Sigmoid colon (tissue), 6 donors: ENCODE measurements at regions not wholly inside any gene's neighbourhood (a gene's known extent, or its start where the extent isn't known, plus 50 kb on each side); places are given as distances from the start of the nearest gene placed in this dataset.

Source experiments
- DNase-seq: peaks from one replicate; pipeline ENCODE4 v3.0.0-alpha.2; 2019
- H3K27ac ChIP-seq, 4 donors: fragments of 200-600 bp; sonication (generic); one replicate each; pipeline ENCODE4 v1.5.1; 2016 to 2019; ENCODE audit warnings: mild to moderate bottlenecking in 1 of 4
- H3K27me3 ChIP-seq, 3 donors: fragments of 200-600 bp; sonication (generic); one replicate each; pipeline ENCODE4 v1.5.1; 2019; ENCODE audit warnings: mild to moderate bottlenecking in 1 of 3
- H3K36me3 ChIP-seq, 4 donors: fragments of 200-600 bp; sonication (generic); one replicate each; pipeline ENCODE4 v1.5.1; 2016 to 2019
- H3K4me1 ChIP-seq, 4 donors: fragments of 200-600 bp; sonication (generic); one replicate each; pipeline ENCODE4 v1.5.1; 2017 to 2019
- H3K4me3 ChIP-seq, 4 donors: fragments of 200-600 bp; sonication (generic); one replicate each; pipeline ENCODE4 v1.5.1; 2017 to 2019; ENCODE audit warnings: mild to moderate bottlenecking in 2 of 4, moderate library complexity in 1 of 4
- H3K9me3 ChIP-seq, 4 donors: fragments of 200-600 bp in 3 of 4; sonication (generic) in 3 of 4; one replicate each; pipeline versions ENCODE4 v1.5.1 to v1.6.1; 2013 to 2019
- EP300 ChIP-seq, 4 donors: sonication (generic); formaldehyde crosslinking; IDR thresholded peaks; one replicate each; pipeline ENCODE4 v1.6.1; 2017; ENCODE audit warnings: antibody characterized with exemption in 4 of 4
- POLR2A ChIP-seq, 2 donors: fragments of 450-650 bp; IDR thresholded peaks; one replicate each; pipeline ENCODE4 v1.6.1; 2016; ENCODE audit warnings: antibody characterized with exemption in 2 of 2, mild to moderate bottlenecking in 2 of 2, moderate library complexity in 2 of 2
- POLR2AphosphoS5 ChIP-seq, 4 donors: sonication (generic); formaldehyde crosslinking; IDR thresholded peaks; one replicate each; pipeline ENCODE4 v1.6.1; 2017; ENCODE audit warnings: antibody characterized with exemption in 4 of 4
- WGBS, 2 donors: extraction: QIAGEN DNeasy Blood & Tissue Kit; methylation state at CpG; one replicate each; pipeline ENCODE4 v1.1.7; 2013; 5-methylcytosine and 5-hydroxymethylcytosine counted together
- intact Hi-C: fragments of 100-400 bp; cut with DNase I; formaldehyde crosslinking; loops from one replicate; pipeline ENCODE4 v1.15.1; 2023
- TF ChIP-seq, protein P1 (sequence below), 4 experiments: fragments of 450-650 bp in 3 of 4; fragments of 200-600 bp in 1 of 4; IDR thresholded peaks; one replicate each; pipeline ENCODE4 v1.5.1; 2016 to 2019; ENCODE audit warnings: antibody characterized with exemption in 4 of 4, mild to moderate bottlenecking in 3 of 4, moderate library complexity in 2 of 4
- donor health status: healthy with polysubstance abuse.
- donor health status: healthy.

DNA sequence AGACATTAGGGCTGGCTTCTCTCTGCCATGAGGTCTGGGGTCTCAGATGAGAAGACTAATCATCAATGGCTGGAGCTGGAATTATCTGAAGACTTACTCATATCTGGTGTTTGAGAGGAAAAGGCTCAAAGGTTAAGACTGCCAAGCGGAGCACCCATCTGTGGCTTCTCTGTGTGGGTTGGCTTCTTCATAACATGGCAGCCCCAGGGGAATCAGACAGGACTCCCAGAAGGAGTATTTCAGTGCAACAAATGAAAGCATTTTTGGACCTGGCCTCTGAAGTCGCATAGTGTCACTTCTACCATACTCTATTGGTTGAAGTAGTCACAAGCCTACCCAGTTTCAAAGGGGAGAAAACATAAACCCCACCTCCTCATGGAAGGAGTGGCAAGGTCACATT is 171.8 kb upstream of the KRR1 start:
- H3K27me3 ChIP-seq = no peaks in the 10 kb centered on the region
- intact Hi-C loops = no loop called here
- H3K27ac ChIP-seq = no peak overlapping the region
- no peak for DNase-seq
- H3K4me3 ChIP-seq = no peak overlapping the region
- TF ChIP-seq, protein P1, sequence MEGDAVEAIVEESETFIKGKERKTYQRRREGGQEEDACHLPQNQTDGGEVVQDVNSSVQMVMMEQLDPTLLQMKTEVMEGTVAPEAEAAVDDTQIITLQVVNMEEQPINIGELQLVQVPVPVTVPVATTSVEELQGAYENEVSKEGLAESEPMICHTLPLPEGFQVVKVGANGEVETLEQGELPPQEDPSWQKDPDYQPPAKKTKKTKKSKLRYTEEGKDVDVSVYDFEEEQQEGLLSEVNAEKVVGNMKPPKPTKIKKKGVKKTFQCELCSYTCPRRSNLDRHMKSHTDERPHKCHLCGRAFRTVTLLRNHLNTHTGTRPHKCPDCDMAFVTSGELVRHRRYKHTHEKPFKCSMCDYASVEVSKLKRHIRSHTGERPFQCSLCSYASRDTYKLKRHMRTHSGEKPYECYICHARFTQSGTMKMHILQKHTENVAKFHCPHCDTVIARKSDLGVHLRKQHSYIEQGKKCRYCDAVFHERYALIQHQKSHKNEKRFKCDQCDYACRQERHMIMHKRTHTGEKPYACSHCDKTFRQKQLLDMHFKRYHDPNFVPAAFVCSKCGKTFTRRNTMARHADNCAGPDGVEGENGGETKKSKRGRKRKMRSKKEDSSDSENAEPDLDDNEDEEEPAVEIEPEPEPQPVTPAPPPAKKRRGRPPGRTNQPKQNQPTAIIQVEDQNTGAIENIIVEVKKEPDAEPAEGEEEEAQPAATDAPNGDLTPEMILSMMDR (IDR thresholded peaks at IDR 0.05) = no peak
- TF ChIP-seq EP300 (IDR thresholded peaks at IDR 0.05) (no peak), POLR2A (IDR thresholded peaks at IDR 0.05) (no peak), POLR2AphosphoS5 (IDR thresholded peaks at IDR 0.05) (no peak)
- H3K36me3 ChIP-seq = no peaks in the 10 kb centered on the region
- H3K4me1 ChIP-seq = peaks cover 0 to 7% (median 3%) of the 10 kb centered on the region in 4 donors
- H3K9me3 ChIP-seq = no peaks in the 10 kb centered on the region
- WGBS, 2 donors = 93 to 98% methylated on average over 2 of the region's 2 CpGs

DNA sequence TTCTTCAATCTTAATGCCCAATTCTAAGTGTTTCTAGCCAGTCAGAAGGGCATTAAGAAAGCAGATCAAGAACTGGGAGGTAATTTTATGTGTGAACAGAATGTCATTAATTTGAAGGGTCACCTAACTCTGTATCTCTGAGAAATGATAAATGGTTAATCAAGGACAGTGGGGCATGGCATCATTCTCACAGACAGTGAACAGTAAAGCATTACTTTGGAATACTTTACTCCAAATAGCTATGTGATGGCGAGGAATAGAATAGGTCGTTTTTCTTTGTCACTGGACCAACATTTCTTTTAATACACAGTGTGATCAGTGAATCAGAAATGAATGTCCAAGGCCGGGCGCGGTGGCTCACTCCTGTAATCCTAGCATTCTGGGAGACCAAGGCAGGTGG is 166.1 kb upstream of the KRR1 start:
- Histone ChIP-seq H3K9me3 (no peaks in the 10 kb centered on the region), H3K27ac (no peak overlapping the region), H3K36me3 (no peaks in the 10 kb centered on the region), H3K27me3 (no peaks in the 10 kb centered on the region), H3K4me3 (no peak overlapping the region), H3K4me1 (no peaks in the 10 kb centered on the region)
- intact Hi-C loops = no loop called here
- no peak for DNase-seq
- 93 to 95% methylated on average over 5 of the region's 5 CpGs for WGBS, 2 donors
- TF ChIP-seq POLR2A (IDR thresholded peaks at IDR 0.05) (no peak), EP300 (IDR thresholded peaks at IDR 0.05) (no peak)

DNA sequence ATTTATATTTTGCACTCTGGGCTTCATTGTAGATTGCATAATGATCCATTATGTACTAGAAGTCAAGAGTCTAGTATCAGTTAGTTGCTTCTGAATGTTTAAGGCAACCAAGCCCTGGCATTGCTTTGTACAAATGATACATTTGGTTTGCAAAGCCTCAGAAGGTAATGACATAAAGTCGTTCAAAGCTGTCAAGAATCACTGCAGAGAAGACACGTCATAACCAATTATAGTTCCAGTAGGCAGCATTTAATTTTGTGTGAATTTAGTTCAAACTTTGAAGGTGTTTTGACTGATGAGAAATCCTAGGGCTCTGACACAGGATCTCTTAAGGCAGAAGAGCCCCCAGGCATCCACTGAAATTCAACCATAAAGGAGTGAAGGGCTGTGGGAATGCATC is 163.0 kb upstream of the KRR1 start:
- Histone ChIP-seq H3K9me3 (no peaks in the 10 kb centered on the region), H3K36me3 (no peaks in the 10 kb centered on the region), H3K27ac (no peak overlapping the region), H3K4me3 (no peak overlapping the region), H3K27me3 (no peaks in the 10 kb centered on the region), H3K4me1 (no peaks in the 10 kb centered on the region)
- TF ChIP-seq, protein P1 (IDR thresholded peaks at IDR 0.05) = no peak
- TF ChIP-seq POLR2A (IDR thresholded peaks at IDR 0.05) (no peak), EP300 (IDR thresholded peaks at IDR 0.05) (no peak), POLR2AphosphoS5 (IDR thresholded peaks at IDR 0.05) (no peak)
- intact Hi-C loops = no loop called here
- WGBS, 2 donors = 91 to 95% methylated on average over 2 of the region's 2 CpGs
- no peak for DNase-seq

DNA sequence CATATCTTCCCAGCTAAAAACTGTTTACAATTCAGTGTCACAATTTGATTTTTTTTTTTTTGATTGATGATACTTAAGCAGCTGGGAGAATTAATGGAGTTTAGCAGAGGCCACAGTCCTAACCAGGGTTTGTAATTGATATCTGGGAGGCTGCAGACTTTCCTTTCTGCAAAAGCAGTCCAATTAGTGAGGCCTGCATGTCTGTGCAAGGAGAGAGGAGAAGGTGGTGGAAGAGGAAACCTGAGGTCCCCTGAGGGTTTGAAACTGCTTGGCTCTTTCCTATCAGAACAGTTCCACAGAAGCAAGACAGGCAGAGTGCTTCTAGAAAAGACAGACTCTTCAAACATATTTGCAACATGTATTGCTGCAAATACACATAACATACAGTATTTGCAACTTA is 160.8 kb upstream of the KRR1 start:
- no peak for DNase-seq
- Histone ChIP-seq H3K9me3 (no peaks in the 10 kb centered on the region), H3K27me3 (no peaks in the 10 kb centered on the region), H3K4me3 (no peak overlapping the region), H3K36me3 (no peaks in the 10 kb centered on the region), H3K4me1 (no peaks in the 10 kb centered on the region), H3K27ac (no peak overlapping the region)
- intact Hi-C loops = no loop called here
- TF ChIP-seq EP300 (IDR thresholded peaks at IDR 0.05) (no peak), POLR2AphosphoS5 (IDR thresholded peaks at IDR 0.05) (no peak), POLR2A (IDR thresholded peaks at IDR 0.05) (no peak)
- TF ChIP-seq, protein P1 (IDR thresholded peaks at IDR 0.05) = no peak

DNA sequence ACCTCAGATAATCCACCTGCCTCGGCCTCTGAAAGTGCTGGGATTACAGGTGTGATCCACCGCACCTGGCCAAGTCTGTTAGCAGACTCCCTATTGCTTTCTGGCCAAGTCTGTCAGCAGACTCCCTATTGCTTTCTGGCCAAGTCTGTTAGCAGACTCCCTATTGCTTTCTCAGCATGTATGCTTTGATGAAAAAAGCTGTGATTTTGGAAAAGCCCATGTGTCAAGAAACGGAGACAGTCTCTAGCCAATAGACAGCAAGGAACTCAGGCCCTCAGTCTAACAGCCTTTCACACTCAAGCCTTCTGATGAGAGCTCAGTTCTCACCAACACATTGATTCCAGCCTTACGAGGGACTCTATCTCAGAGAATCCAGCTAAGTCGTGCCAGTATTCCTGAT is 158.8 kb upstream of the KRR1 start:
- intact Hi-C loops = no loop called here
- TF ChIP-seq EP300 (IDR thresholded peaks at IDR 0.05) (no peak), POLR2AphosphoS5 (IDR thresholded peaks at IDR 0.05) (no peak), POLR2A (IDR thresholded peaks at IDR 0.05) (no peak)
- TF ChIP-seq, protein P1 (IDR thresholded peaks at IDR 0.05) = no peak

More for the DNA sequence above, 158.8 kb upstream of the KRR1 start:
- no peak overlapping the region for H3K27ac ChIP-seq
- no peaks in the 10 kb centered on the region for H3K4me1 ChIP-seq
- no peaks in the 10 kb centered on the region for H3K9me3 ChIP-seq
- 76 to 77% methylated on average over 5 of the region's 5 CpGs for WGBS, 2 donors
- no peaks in the 10 kb centered on the region for H3K27me3 ChIP-seq
- no peak overlapping the region for H3K4me3 ChIP-seq
- H3K36me3 ChIP-seq = no peaks in the 10 kb centered on the region
- no peak for DNase-seq
